ENCODE measurements at regions not wholly inside any gene's neighbourhood (a gene's known extent, or its start where the extent isn't known, plus 50 kb on each side); places are given as distances from the start of the nearest gene placed in this dataset.

DNA sequence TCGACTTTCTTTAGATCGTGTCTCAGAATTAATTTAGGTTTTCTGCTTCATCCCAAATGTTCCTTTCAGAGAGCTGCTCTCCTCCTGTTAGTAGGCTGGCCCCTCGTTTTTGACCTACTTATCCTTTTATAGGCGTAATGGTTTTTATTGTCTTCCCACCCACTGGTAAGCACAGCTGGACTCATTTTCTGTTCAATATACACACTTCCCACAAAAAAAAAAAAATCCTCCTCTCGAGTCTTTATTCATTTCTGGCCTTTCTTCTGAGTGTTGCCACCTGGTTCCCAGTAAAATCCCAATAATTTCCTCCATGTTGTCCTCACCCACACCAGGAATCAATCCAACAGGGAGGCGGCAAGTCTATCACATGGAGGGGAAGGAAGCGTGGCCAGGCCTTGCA lies 970.2 kb upstream of the CELF2 start:
- no peak for TF ChIP-seq YY1 (IDR thresholded peaks at IDR 0.05; ENCODE audit: extremely low read depth, insufficient replicate concordance, low read depth, low read length)
- TF ChIP-seq EZH2 (IDR thresholded peaks at IDR 0.05) = no peak
- no peak for TF ChIP-seq POLR2AphosphoS5 (IDR thresholded peaks at IDR 0.05; ENCODE audit: low read depth, low read length)
- TF ChIP-seq, protein P1, sequence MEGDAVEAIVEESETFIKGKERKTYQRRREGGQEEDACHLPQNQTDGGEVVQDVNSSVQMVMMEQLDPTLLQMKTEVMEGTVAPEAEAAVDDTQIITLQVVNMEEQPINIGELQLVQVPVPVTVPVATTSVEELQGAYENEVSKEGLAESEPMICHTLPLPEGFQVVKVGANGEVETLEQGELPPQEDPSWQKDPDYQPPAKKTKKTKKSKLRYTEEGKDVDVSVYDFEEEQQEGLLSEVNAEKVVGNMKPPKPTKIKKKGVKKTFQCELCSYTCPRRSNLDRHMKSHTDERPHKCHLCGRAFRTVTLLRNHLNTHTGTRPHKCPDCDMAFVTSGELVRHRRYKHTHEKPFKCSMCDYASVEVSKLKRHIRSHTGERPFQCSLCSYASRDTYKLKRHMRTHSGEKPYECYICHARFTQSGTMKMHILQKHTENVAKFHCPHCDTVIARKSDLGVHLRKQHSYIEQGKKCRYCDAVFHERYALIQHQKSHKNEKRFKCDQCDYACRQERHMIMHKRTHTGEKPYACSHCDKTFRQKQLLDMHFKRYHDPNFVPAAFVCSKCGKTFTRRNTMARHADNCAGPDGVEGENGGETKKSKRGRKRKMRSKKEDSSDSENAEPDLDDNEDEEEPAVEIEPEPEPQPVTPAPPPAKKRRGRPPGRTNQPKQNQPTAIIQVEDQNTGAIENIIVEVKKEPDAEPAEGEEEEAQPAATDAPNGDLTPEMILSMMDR (IDR thresholded peaks at IDR 0.05 in 2 of 3, conservative IDR thresholded peaks at IDR 0.05 in 1 of 3; ENCODE audit: borderline replicate concordance in 1 of 3, insufficient read depth in 1 of 3, low read depth in 2 of 3, low read length in 2 of 3) = no peak
- TF ChIP-seq POLR2A (IDR thresholded peaks at IDR 0.05; ENCODE audit: borderline replicate concordance, extremely low read depth, insufficient read depth, insufficient read length) = no peak
- TF ChIP-seq, protein P2, sequence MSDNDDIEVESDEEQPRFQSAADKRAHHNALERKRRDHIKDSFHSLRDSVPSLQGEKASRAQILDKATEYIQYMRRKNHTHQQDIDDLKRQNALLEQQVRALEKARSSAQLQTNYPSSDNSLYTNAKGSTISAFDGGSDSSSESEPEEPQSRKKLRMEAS (IDR thresholded peaks at IDR 0.05) = no peak
- no peak for TF ChIP-seq ZFX (IDR thresholded peaks at IDR 0.05)
- TF ChIP-seq REST (IDR thresholded peaks at IDR 0.05; ENCODE audit: low read depth) = no peak
- no peak for TF ChIP-seq RAD21 (IDR thresholded peaks at IDR 0.05; ENCODE audit: low read depth)
- no peak for TF ChIP-seq ELF1 (IDR thresholded peaks at IDR 0.05; ENCODE audit: borderline replicate concordance, low read depth)
- no peak for TF ChIP-seq SP1 (IDR thresholded peaks at IDR 0.05; ENCODE audit: low read depth)
- TF ChIP-seq ZNF274 (IDR thresholded peaks at IDR 0.05; ENCODE audit: low read depth, low read length) = no peak

All from HCT116 (cell line).